CD1c-positive myeloid dendritic cell (primary cell): ENCODE measurements at regions not wholly inside any gene's neighbourhood (a gene's known extent, or its start where the extent isn't known, plus 50 kb on each side); places are given as distances from the start of the nearest gene placed in this dataset.
"Not testable (repeated sequence)": the region's sequence is repeated elsewhere in the genome, so short reads cannot be mapped to it uniquely, and the experiment has no call there.

Experiments used
- DNase-seq: peaks from one replicate; pipeline ENCODE4 v3.0.0-alpha.2; 2016; ENCODE audit errors: extremely low spot score

- DNase-seq: not testable (repeated sequence)
These were observed 79.2 kb downstream of the PXDC1 start for GRCh38 chr6:3672339-3672738.

- no peak for DNase-seq
These were observed 80.1 kb downstream of the PXDC1 start for GRCh38 chr6:3671382-3671781.

DNA sequence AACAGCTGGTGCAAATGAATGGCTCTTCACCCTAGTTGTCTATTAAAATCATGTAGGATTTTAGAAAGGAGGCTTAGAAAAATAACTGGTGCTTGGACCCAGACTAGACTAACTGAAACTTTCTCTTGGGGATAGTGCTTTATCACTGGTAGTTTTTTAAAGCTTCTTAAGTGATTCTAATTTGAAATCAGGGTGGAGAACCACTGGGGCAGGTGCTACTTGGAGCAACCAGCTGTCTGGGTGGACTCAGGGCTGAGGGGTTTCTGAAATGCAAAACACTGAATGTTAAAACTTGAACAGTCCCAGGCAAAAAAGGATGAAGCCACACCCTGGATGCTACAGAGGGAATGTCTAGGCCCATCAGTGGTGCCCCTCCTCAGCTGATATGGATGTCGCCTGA is 81.2 kb downstream of the PXDC1 start:
- DNase-seq: no peak

DNA sequence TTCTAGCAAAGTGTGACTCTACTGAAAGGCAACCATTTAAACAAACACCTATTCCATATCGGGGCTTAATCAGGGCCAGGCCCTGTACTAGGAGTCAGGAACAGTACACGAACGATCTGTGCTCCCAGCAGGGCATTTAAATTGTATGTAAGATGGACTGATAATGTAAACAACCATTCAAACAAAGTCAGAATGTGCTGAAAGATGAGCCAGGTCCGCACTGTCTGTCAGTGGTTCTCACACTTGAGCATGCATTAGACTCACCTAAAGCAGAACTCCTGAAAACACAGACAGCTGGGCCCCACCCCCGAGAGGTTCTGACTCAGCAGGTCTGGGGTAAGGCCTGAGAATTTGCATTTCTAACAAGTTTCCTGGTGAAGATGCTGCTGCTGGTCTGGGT is 81.6 kb downstream of the PXDC1 start:
- DNase-seq: no peak

DNA sequence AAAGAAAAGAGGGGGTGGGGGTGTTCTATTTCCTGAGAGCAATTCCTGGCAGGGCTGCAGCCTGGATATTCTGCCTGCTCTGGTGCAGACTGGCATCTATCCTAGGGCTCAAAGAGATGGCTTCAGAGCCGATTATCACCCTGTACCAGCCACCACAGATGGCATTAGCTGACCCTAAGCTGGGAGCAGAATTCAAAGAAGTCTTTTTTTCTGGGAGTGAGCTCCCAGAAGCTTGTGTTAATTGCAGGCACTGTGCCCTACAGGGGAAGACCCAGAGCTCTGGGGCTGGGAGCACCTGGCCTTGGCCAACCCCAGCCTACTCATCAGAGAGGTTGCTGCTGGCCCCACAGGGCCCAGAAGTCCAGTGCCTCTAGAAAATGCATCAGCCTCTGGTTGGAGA is 85.9 kb downstream of the PXDC1 start:
- DNase-seq: no peak

- no peak for DNase-seq
These were observed 86.9 kb downstream of the PXDC1 start for GRCh38 chr6:3664625-3665041.

GRCh38 chr6:3663811-3664210 is 87.7 kb downstream of the PXDC1 start:
- no peak for DNase-seq

GRCh38 chr6:3663081-3663480 is 88.4 kb downstream of the PXDC1 start:
- DNase-seq: no peak

DNA sequence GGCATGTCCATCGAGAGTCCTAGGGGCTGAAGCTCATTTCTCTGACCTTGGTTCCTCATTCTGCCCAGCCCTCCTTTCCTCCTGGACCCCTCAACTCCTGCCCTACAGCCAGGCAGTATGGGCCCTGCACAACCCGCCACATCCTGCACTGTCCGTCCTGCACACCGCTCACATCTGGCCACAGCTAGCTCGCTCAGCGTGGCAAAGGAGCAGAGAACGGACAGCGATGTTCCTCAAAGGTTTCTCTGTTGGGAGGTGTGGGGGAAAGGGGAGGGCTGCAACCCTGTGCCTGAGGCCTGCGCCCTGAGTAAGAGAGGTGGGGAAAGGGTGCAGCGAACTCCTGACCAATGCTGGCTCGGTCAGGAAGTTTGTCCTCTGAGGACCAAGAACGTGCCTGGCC is 90.1 kb downstream of the PXDC1 start:
- DNase-seq: no peak

GRCh38 chr6:3660473-3660872 is 91.0 kb downstream of the PXDC1 start:
- DNase-seq: no peak

- DNase-seq: no peak
These were observed 91.8 kb downstream of the PXDC1 start for GRCh38 chr6:3659748-3660147.

GRCh38 chr6:3656076-3656475 is 95.4 kb downstream of the PXDC1 start:
- DNase-seq: no peak

DNA sequence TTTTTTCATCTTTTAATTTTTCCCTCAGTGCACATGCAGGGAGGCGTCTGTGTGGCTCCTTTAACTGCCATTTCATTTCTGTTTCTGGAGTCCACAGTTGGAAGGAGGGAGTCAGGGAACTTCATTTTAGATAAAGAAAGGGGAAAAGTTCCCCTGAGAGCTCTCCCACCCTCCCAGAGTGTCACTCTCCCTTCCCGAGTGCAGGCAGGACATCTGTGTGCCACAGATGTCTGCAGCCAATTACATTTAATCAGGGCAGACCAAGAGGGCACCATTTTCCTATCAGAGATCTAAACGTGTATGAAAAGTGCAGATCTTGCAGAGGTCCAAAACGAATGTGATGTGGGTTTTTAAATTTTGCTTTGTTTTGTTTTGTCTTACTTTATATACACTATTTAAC is 96.6 kb downstream of the PXDC1 start:
- no peak for DNase-seq

DNA sequence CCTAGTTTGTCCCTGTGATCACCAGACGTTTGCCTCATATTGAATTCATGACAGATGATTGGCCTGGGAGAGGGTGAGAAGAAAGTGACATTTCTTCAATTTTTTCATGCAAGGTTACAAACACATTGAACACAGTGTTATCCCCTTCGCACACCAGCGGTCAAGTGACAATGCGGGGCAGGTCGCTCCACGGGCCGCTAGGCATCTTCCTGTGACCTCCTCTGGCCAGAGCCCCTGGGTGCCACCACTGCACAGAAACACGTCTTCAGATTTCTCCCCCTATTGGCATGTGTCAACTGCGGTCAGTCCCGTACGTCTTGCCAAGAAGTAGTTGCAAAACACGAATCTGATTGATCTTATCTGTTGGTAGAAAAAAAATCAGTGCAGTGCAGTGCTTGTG is 97.1 kb downstream of the PXDC1 start:
- DNase-seq: no peak

- DNase-seq: no peak
These were observed 97.9 kb downstream of the PXDC1 start for GRCh38 chr6:3653528-3654070.

DNA sequence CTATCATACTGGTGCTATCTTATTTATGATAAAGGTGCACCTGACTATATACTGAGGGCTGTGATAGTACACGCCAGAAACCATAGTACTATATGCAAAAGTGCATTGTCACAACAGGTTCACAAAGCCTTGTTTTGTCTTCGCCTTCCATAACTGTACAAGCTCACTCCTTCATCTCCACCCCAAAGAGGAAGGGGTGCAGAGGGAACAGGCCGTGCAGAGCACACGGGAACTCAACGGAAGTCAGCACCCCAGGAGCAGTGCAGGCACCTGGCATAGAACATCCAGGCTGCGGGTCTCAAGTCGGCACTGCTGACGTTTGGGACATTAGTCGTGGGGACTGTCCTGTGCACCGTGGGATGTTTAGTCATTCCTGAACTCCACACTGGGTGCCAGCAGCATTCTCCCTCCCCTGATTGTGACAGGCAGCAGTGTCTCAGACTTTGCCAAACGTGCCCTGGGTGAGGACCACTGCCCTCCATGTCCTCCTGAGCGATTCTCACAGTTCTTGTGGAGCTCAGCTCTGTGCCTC is 99.7 kb downstream of the PXDC1 start:
- no peak for DNase-seq

DNA sequence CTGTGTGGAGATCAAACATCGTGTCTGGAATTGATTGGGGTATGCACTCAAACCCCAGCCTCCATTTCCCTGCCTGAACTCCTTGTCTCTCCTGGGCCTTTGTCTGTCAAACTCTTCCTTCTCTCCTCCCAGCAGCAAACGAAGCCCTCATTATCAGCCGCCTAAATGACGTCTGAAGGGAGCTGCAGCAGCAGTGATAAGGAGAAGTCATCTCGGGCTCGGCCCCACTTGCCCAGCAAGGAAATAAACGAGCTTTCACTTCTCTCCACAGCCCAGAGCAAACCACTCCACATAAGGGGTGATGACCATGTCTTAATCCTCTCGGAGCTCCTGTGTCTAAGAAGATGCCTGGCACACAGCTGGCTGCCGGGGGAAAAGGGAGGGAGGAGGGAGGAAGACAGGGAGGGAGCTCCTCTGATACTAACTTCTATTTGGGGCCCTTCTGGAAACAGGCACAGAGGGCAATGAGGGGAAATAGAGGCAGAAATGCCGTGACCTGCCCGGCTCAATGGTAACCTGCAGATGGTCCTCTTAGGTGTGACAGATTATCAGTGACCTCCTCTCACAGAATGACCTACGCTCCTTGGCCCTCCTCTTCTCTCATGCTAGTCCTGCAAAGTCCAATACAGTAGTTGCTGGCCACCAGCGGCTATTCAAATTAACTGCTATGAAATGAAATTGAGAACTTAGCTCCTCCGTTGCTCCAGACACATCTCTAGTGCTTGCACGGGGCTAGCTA is 100.4 kb downstream of the PXDC1 start:
- DNase-seq: no peak

GRCh38 chr6:3650076-3650958 is 101.2 kb downstream of the PXDC1 start:
- no peak for DNase-seq

GRCh38 chr6:3648724-3649123 is 102.8 kb downstream of the PXDC1 start:
- DNase-seq: no peak

- DNase-seq: no peak
These were observed 104.7 kb downstream of the PXDC1 start for GRCh38 chr6:3646616-3647362.

GRCh38 chr6:3644739-3645012 is 106.8 kb downstream of the PXDC1 start:
- DNase-seq: no peak
